Fibroblast of skin of right quadriceps (primary cell): ENCODE measurements at regions not wholly inside any gene's neighbourhood (a gene's known extent, or its start where the extent isn't known, plus 50 kb on each side); places are given as distances from the start of the nearest gene placed in this dataset.

Source experiments
- DNase-seq: peaks from one replicate; pipeline ENCODE4 v3.0.0-alpha.2; 2013

GRCh38 chr18:78085241-78086185, 835.9 kb downstream of the GALR1 start:
- DNase-seq: no peak

DNA sequence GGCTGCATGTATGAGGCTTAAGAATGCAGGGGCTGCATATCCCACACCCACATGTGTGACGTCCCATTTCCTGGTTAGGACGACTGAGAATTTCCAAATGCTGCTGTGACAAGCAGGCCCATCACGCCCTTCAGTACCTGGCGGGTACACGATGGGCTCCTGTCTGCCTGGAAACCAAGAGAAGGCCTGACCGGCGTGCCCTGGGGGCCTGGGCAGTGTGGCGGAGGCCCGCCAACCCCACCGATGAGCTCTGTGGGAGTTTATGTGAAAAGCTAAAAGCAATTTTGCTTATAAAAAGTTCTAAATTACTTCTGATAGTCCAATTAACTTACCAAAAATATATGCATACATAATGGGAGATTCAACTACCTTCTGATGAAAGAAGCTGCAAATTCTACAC, 837.3 kb downstream of the GALR1 start:
- DNase-seq: no peak

DNA sequence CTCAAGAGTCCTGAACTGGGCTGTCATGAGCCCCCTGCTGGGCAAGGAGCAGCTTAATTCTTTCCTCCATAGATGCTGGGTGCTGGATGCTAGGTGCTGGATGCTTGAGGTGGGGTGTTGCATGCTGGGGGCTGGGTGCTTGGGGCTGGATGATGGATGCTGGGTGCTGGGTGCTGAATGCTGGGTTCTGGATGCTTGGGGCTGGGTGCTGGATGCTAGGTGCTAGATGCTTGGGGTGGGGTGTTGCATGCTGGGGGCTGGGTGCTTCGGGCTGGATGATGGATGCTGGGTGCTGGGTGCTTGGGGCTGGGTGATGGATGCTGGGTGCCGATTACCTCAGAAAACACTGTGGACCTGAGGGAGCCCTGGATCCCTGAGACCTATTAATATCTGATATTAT, 837.7 kb downstream of the GALR1 start:
- DNase-seq: no peak

GRCh38 chr18:78090584-78090983, 840.9 kb downstream of the GALR1 start:
- DNase-seq: no peak

GRCh38 chr18:78092901-78093300, 843.3 kb downstream of the GALR1 start:
- no peak for DNase-seq

DNA sequence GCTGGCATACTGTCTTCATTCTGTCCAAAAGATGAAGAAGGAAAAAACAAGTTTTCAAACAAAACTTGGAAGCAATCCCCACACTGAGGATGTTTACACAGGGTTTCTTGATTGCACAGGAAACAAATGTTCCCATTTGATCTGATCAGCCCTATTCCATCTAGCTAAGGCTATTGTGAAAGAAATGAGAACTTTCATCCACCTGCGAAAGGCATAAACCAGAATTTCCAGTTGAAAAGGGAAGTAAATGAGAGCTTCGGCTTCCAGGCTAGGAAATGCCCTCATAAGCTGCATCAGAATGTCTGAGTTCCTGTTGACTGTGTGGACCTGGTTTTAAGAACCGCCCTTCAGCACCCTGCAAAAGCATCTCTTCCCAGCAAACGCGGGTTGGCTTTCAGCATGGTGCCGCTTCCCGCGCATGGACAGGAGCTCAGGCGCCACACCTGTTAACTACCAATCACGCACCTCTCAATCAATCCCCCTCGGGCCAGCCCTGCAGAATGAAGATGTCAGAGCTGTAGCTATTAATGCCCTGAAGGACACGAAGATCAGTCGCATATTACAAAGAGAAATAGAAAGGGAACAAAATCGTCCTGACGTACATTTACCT, 850.4 kb downstream of the GALR1 start:
- DNase-seq: no peak

GRCh38 chr18:78101091-78101490, 851.4 kb downstream of the GALR1 start:
- no peak for DNase-seq

DNA sequence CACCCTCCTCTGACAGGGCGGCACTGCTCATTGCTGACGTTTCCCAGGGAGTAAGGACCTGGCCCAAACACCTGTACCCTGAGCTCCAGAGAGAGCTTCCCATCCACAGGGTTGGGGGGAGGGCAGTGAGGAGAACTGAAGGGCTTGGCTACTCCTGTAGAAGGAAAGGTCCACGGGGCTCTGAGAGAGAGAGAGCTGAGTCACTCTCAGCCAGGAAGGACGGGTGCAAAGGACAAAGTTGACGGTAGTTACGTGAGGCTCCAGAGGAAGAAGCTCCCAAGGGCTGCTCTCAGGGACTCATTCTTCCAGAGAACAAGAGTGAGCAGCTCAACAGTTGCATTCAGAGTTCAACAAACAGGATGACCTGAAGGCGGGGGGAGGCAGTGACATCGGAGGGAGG, 852.5 kb downstream of the GALR1 start:
- no peak for DNase-seq

- no peak for DNase-seq
Measured at GRCh38 chr18:78105611-78106010, 856.0 kb downstream of the GALR1 start.

- DNase-seq: no peak
Measured at GRCh38 chr18:78106946-78107345, 857.3 kb downstream of the GALR1 start.

GRCh38 chr18:78107363-78107762, 857.7 kb downstream of the GALR1 start:
- DNase-seq: no peak

DNA sequence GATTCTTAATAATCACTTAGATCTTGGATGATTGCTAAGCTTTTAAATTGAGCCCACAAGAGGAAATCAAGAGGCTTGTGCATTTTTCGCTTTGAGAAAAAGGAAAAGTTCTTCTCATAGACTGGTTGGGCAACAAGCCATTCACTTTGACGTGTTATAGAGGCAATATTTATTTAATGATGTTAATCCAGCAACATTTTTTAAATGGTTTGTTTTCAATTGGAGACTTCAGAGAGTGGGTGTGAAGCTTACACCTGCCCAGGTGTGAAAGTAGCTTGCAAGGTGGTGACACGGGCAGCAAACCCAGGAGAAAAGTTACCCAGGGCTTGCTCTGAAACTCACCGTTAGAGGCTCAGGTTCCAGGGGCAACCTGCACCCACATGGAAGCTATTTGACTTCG, 858.9 kb downstream of the GALR1 start:
- no peak for DNase-seq

- DNase-seq: no peak
Measured at GRCh38 chr18:78113136-78113939, 863.7 kb downstream of the GALR1 start.

DNA sequence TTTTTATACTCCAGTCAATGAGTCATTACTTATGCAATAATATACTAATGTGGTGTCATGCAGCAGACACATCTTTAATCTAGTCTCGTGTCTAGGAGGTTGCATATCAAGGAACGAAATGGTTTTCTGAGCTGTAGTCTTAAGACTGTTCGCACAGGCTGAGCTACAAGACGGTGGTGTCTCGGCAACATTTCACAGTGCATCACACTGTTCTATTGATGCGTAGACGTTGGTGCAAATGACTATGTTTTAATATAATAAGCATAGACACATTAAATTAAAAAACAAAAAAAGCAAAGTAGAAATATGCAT, 864.2 kb downstream of the GALR1 start:
- DNase-seq: no peak

DNA sequence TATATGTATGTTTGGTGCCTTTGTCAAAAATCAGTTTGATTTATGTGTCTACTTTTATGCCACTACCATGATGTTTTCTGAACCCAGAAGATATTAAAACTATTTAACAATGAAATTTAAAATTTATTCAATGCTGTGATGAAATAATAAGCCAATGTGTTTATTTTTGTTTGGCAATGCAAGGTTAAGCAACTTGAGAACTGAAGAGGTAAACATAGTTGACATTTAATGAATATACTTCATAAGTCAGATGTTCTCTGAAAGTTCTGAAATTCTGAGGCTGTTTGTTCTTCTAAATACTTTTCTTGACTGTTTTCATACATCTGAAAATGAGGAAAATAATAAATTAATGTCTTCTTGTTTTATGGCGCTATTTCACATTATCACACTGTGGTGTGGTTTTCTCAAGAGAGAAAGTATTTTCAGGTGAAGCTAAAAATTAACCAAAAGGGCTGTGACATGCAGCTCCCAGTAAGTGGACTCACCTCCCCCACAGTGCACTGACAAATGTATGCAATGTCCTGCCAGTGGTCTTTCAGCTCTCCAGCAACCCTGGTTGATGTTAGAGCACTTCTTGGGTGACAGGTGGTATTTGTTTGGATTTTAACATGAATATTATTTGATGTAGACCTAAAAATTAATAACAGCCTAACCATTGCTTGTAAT, 863.6 kb upstream of the SALL3 start:
- no peak for DNase-seq

GRCh38 chr18:78123144-78123909, 856.3 kb upstream of the SALL3 start:
- no peak for DNase-seq

DNA sequence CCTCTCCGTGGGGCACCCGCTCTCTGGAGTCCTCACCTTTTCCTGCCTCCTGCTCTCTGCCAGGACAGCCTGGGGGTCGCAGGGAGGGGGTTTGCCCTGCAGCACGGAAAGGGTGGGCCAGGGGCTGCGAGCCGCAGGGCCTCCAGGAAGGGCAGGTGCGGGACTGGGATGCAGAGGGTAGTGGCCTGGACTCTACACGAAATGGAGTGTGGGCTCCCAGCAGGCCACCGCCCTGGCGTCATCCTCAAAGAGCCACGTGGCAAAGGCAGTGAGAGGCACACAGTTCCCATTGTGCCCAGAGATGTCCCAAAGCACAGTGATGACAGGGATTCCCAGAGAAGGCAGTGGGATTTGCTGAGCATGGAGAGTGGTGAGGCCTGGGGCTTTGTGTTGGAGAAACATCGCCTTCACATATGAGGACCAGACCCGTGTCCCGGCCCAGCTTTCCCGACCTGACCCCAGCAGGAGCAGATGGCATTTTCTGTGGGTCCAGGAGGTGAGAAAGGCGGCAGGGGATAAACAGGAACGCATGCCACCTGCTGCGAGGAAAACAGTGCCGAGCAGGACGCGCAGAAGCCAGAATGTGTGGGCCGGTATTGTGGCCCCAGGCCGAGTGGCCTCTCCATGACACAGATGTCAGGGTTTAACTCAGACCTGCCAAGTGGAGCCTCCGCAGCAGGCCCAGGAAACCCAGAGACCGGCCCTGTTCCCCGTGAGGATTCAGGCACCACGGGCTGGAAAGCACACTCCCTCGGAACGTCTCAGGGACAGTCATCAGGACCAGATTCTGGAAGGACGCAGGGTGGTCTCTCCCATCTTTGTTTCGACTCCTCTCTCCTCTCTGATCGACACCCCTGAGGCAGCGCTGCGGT, 855.5 kb upstream of the SALL3 start:
- no peak for DNase-seq

GRCh38 chr18:78125206-78125896, 854.3 kb upstream of the SALL3 start:
- no peak for DNase-seq

- DNase-seq: no peak
Measured at GRCh38 chr18:78126106-78126505, 853.5 kb upstream of the SALL3 start.

DNA sequence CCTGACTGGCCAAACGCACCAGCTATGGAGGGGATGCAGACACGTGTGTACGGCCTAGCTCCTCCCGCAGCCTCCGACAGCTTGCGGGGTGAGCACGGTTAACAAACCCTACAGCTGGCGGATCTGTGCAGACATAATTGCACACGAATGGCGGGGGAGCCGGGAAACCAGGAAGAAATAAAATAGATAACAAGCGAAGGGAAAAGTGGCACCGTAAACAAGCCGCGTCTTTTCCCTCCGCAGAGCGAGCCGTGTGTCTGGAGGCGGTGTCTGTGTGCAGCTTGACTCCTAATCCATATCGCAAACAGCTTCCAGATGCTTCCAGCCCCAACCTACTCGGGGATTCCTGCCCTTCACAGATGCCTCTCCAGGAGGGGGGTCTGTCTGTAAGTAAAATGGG, 853.1 kb upstream of the SALL3 start:
- DNase-seq: no peak

- DNase-seq: no peak
Measured at GRCh38 chr18:78127041-78127440, 852.6 kb upstream of the SALL3 start.
